Keratinocyte (primary cell): ENCODE measurements at regions not wholly inside any gene's neighbourhood (a gene's known extent, or its start where the extent isn't known, plus 50 kb on each side); places are given as distances from the start of the nearest gene placed in this dataset.

ENCODE experiments used
- DNase-seq: peaks from one replicate; pipeline ENCODE4 v3.0.0-alpha.2; 2011; ENCODE audit warnings: low read depth, missing footprints, low spot score
- FAIRE-seq: peaks from 2 replicates; lab custom pipeline; 2011; peaks lifted over from hg19 to GRCh38; lab: Jason Lieb, UNC
- H2AFZ ChIP-seq: 2 replicates; pipeline ENCODE4 v1.6.0; 2012; ENCODE audit warnings: low read length, control low read depth, inconsistent platforms; ENCODE audit not compliant: control insufficient read depth
- H3K27ac ChIP-seq: 2 replicates; pipeline ENCODE4 v1.5.1; 2011; ENCODE audit warnings: low read length; ENCODE audit not compliant: control insufficient read depth, insufficient read depth
- H3K27me3 ChIP-seq: 3 replicates; pipeline ENCODE4 v1.6.0; 2011; ENCODE audit warnings: low read length; ENCODE audit not compliant: control insufficient read depth, insufficient read depth; ENCODE audit errors: extremely low read depth
- H3K36me3 ChIP-seq, 2 experiments: 2 replicates in 1 of 2; 3 replicates in 1 of 2; pipeline ENCODE4 v1.5.1; 2011; ENCODE audit warnings: low read length in 2 of 2, mild to moderate bottlenecking in 1 of 2; ENCODE audit not compliant: control insufficient read depth in 2 of 2, insufficient read depth in 2 of 2; ENCODE audit errors: extremely low read depth in 1 of 2
- H3K4me1 ChIP-seq: 3 replicates; pipeline ENCODE4 v1.5.1; 2011; ENCODE audit warnings: low read length; ENCODE audit not compliant: control insufficient read depth, insufficient read depth; ENCODE audit errors: extremely low read depth
- H3K4me2 ChIP-seq: 3 replicates; pipeline ENCODE4 v1.6.0; 2011; ENCODE audit warnings: low read depth, low read length; ENCODE audit not compliant: control insufficient read depth, insufficient read depth; ENCODE audit errors: extremely low read depth
- H3K4me3 ChIP-seq, 3 experiments: fragments of 200-600 bp in 1 of 3; sonication (generic) in 1 of 3; 2 replicates in 2 of 3; 3 replicates in 1 of 3; pipeline ENCODE4 v1.5.1; 2011 to 2016; ENCODE audit warnings: low read length in 3 of 3, mild to moderate bottlenecking in 3 of 3, control low read depth in 2 of 3, inconsistent platforms in 1 of 3, low read depth in 1 of 3, mixed read lengths in 1 of 3, mixed run types in 1 of 3, moderate library complexity in 1 of 3; ENCODE audit not compliant: control insufficient read depth in 2 of 3, insufficient read depth in 2 of 3; ENCODE audit errors: extremely low read depth in 1 of 3
- H3K79me2 ChIP-seq: 2 replicates; pipeline ENCODE4 v1.6.0; 2012; ENCODE audit warnings: low read length; ENCODE audit not compliant: control insufficient read depth, insufficient read depth
- H3K9ac ChIP-seq: 3 replicates; pipeline ENCODE4 v1.6.0; 2011; ENCODE audit warnings: low read length; ENCODE audit not compliant: control insufficient read depth, insufficient read depth; ENCODE audit errors: extremely low read depth
- H3K9me1 ChIP-seq: 3 replicates; pipeline ENCODE4 v1.6.0; 2011; ENCODE audit warnings: low read length; ENCODE audit not compliant: control insufficient read depth, insufficient read depth; ENCODE audit errors: extremely low read depth
- H3K9me3 ChIP-seq: 2 replicates; pipeline ENCODE4 v1.5.1; 2012; ENCODE audit warnings: low read depth, low read length; ENCODE audit not compliant: control insufficient read depth
- H4K20me1 ChIP-seq: 3 replicates; pipeline ENCODE4 v1.6.0; 2011; ENCODE audit warnings: low read length; ENCODE audit not compliant: control insufficient read depth, insufficient read depth; ENCODE audit errors: extremely low read depth
- CTCF ChIP-seq, 3 experiments: IDR thresholded peaks in 1 of 3; conservative IDR thresholded peaks in 1 of 3; optimal IDR thresholded peaks in 1 of 3; 2 replicates in 2 of 3; 3 replicates in 1 of 3; pipeline versions ENCODE3 to v1.5.1; 2011; ENCODE audit warnings: low read length in 3 of 3, mild to moderate bottlenecking in 3 of 3, moderate library complexity in 2 of 3, control low read depth in 1 of 3, inconsistent platforms in 1 of 3; ENCODE audit not compliant: insufficient read depth in 2 of 3; ENCODE audit errors: extremely low read depth in 1 of 3
- EZH2 ChIP-seq: IDR thresholded peaks from one replicate; pipeline ENCODE4 v1.6.1; 2012; ENCODE audit warnings: inconsistent platforms, mild to moderate bottlenecking, low read length, moderate library complexity
- dilution Hi-C: fragments of 300-500 bp; cut with MboI; formaldehyde crosslinking; loops from one replicate; pipeline ENCODE4 v1.7.0; 2020; ENCODE audit warnings: low sequenced_read_pairs; ENCODE audit not compliant: extremely low pct_ligation_motif_present

- H4K20me1 ChIP-seq, result no peaks in the 10 kb centered on the region
- TF ChIP-seq CTCF (optimal IDR thresholded peaks at IDR 0.05 in 1 of 3, IDR thresholded peaks at IDR 0.05 in 1 of 3, conservative IDR thresholded peaks at IDR 0.05 in 1 of 3; ENCODE audit: extremely low read depth in 1 of 3, insufficient read depth in 2 of 3, low read length in 3 of 3), result no peak
- no peak for TF ChIP-seq EZH2
- H3K4me1 ChIP-seq, result peaks cover 4% of the 10 kb centered on the region
- no peak overlapping the region for H3K9ac ChIP-seq
- H3K36me3 ChIP-seq, result no peaks in the 10 kb centered on the region
- no peak overlapping the region for H3K4me3 ChIP-seq
- H3K79me2 ChIP-seq, result no peaks in the 10 kb centered on the region
- DNase-seq (no peak), FAIRE-seq (no peak)
- no peaks in the 10 kb centered on the region for H3K9me3 ChIP-seq
- H3K9me1 ChIP-seq, result no peaks in the 10 kb centered on the region
- H3K27ac ChIP-seq, result no peak overlapping the region
- no peaks in the 10 kb centered on the region for H3K27me3 ChIP-seq
- H3K4me2 ChIP-seq, result no peak overlapping the region
- H2AFZ ChIP-seq, result no peak overlapping the region
- dilution Hi-C loops, result no loop called here
These were observed 100.7 kb downstream of the RIN2 start for GRCh38 chr20:19858466-19859371.

GRCh38 chr20:19859444-19859843 is 101.4 kb downstream of the RIN2 start:
- Histone ChIP-seq H3K4me3 (no peak overlapping the region), H3K4me2 (no peak overlapping the region), H3K27ac (no peak overlapping the region), H3K9ac (no peak overlapping the region), H3K27me3 (no peaks in the 10 kb centered on the region), H3K9me3 (no peaks in the 10 kb centered on the region), H3K36me3 (no peaks in the 10 kb centered on the region), H4K20me1 (no peaks in the 10 kb centered on the region), H3K79me2 (no peaks in the 10 kb centered on the region), H3K4me1 (peaks cover 4% of the 10 kb centered on the region), H3K9me1 (no peaks in the 10 kb centered on the region), H2AFZ (no peak overlapping the region)
- DNase-seq, result no peak
- TF ChIP-seq CTCF (optimal IDR thresholded peaks at IDR 0.05 in 1 of 3, IDR thresholded peaks at IDR 0.05 in 1 of 3, conservative IDR thresholded peaks at IDR 0.05 in 1 of 3; ENCODE audit: extremely low read depth in 1 of 3, insufficient read depth in 2 of 3, low read length in 3 of 3), result no peak
- no peak for TF ChIP-seq EZH2
- dilution Hi-C loops, result no loop called here
- no peak for FAIRE-seq
